GM18499 (cell line): ENCODE measurements at regions not wholly inside any gene's neighbourhood (a gene's known extent, or its start where the extent isn't known, plus 50 kb on each side); places are given as distances from the start of the nearest gene placed in this dataset.

ENCODE experiments used
- ATAC-seq: cut with Tn5 transposase; IDR thresholded peaks from one replicate; pipeline ENCODE4 v1.9.1; 2021; ENCODE audit warnings: moderate number of reproducible peaks; ENCODE audit not compliant: insufficient read depth, unreplicated experiment

DNA sequence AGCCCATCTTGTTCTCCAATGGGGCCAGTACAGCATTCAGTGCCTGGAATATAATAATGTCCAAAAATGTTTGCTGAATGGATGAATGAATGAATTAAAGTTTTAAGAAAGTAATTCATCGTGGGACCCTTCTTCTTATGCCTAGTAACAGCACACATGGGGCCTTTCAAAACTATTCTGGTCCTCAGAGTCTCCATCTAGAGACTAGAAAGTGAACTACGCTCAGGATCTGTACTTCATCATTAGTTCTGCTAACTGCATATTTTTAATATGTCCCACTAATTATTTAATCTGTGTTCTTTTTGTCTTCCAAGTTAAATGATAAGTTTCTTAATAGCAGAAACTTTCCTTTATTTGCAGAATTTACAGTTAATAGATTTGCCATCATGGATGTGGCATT is 172.5 kb downstream of the SMAD2 start:
- no peak for ATAC-seq

DNA sequence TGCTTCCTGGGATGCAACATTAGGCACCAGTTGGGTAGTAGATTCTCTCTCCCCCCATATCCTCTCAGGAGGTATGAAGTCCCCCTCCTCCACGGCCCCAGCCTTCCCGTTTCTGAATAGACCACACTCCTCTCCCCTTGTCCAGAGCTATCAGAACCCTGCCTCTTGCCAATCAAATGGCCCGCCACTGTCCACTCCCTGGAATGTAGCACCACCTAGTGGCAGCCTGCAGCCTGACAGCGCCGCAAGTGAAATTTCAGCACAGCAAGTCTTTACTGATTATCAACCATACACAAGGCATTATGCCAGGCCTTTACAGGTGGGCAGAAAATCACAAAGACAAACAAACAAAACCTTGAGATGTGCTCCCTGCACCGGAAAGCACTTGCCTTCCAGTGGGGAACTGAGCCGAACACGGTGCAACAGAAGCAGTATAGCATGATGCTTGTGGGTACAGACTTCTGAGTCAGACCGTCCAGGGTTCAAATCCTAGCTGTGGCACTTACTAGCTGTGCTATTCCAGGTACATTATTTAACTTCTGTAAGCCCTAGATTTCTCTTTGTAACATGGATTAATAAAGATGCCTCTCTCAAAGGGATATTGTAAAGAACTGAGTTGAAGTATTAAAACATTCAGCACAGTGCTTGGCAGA is 174.0 kb downstream of the SMAD2 start:
- no peak for ATAC-seq

GRCh38 chr18:47755102-47755456 is 175.4 kb downstream of the SMAD2 start:
- no peak for ATAC-seq

GRCh38 chr18:47754311-47755101 is 176.0 kb downstream of the SMAD2 start:
- no peak for ATAC-seq

GRCh38 chr18:47752796-47753645 is 177.4 kb downstream of the SMAD2 start:
- ATAC-seq: no peak

GRCh38 chr18:47750889-47751423 is 179.5 kb downstream of the SMAD2 start:
- no peak for ATAC-seq

- ATAC-seq: no peak
These were observed 180.9 kb downstream of the SMAD2 start for GRCh38 chr18:47749600-47749973.

- ATAC-seq: no peak
These were observed 181.4 kb downstream of the SMAD2 start for GRCh38 chr18:47748847-47749599.

GRCh38 chr18:47748093-47748796 is 182.2 kb downstream of the SMAD2 start:
- no peak for ATAC-seq

DNA sequence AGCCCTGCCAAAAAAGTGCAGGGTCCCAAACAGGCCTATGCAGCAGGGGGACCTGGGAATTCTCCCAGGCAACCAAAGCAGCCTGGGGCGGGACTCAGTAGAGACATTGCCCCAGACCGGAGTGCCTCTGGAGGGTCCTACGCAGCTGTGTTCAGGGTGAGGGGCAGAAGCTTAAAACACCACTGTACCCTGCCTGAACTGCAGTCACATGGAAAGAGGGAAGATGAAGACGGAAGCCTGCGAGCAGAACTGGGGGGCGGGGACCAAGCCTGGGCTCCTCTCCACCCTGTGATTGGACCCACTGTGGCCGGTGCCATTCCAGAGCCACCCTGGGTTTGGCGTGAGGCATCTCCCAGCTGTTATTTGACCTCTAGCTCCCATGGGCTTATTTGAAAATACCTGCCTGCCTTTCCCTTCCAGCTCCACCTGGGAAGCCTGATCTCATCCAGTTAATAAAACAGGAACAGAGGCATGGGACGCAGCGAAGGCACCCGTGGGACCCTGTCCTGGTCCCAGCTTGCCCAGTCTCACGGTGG is 183.1 kb downstream of the SMAD2 start:
- no peak for ATAC-seq

- no peak for ATAC-seq
These were observed 183.8 kb downstream of the SMAD2 start for GRCh38 chr18:47746615-47747014.

DNA sequence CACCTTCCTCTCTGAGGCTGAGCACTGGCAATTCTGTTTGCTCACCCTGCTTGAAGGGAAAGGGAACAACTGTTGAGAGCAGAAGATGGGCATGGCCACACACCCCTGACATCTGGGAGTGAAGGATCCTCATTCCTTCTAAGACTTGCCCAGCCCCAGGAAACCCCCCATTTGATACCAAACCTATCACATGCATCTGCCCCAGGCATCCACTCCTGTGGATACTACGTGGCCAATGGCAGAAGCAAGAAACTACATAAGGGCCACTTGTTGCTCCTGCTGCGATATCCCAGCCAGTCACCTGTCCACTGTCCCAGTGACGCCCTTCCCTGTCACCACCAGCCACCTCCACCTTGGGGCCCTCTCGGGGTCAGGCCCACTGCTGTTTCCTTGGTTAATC is 185.2 kb downstream of the SMAD2 start:
- no peak for ATAC-seq

DNA sequence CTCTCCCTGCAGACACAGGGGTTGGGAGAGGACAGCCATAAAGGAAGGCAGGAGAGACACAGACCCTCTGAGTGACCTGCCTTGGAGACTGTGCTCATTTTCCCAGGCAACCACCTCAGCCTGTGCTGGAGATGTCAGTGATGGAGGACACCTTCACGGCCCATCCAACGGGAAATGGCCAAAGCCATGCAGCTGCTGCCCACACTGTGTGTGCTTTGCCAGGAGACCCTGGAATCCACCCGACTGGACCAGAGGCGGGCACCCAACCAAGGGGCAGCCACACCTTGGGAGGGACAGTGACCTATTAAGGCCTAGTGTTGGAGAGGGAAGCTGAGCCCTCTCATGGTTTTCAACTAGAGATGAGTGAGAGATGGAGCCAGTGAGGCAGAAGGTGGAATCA is 192.5 kb downstream of the SMAD2 start:
- ATAC-seq: no peak

DNA sequence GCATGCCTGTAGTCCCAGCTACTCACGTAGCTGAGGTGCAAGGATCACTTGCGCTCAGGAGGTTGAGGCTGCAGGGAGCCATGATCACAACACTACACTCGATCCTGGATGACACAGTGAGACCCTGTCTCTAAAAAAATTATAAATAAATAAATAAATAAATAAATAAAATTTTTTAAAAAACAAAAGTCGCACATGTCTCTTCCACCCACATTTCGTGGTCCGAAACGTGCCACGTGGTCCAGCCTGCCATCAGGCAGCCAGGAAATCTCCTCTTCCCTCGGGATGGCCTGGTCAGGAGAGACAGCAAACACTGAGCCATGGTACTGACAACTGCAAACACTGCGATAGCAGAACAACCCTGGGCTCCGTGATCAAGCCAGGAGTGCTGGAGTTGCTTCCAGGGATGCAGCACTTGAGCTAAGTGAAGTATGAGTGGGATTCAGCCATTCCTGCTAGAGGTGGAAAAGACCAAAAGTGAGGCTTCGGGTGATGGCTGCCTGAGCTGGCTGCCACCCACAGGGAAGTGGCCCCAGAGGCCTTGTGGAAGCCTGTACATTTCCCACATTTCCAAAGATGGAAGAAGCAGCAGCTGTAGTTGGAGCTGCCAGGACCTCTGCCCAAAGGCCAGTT is 193.1 kb downstream of the SMAD2 start:
- no peak for ATAC-seq

DNA sequence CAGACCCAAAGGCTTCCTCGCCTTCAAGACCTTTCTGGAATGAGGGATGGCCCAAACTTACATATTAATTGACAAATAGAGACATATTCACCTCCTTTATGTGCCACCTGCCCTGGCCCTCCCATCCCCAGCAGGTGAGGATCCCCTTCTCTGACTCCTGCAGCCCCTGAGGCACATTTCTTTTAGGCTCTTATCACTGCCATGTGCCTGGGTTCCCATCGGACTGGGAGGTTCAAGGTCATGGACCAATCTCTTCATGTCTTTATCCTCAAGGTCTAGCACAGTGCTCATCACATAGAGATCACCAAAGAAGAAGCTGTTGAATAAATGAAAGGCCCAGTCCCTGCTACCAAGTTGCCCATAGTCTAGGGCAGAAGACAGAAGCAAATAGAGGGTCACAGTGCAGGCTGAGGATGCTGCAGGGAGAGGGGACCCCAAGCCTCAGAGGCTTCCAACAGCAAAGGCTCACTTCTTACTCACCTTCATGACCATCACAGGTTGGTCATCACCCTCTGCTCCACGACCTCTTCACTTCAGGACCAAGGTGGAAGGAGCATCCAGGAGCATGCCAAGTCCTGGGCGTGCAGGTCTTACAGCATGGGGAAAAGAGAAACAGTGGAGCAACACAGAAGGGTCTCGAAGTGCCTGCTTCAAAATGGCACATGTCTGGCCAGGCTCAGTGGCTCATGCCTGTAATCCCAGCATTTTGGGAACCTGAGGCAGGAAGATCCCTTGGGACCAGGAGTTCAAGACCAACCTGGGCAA is 193.9 kb downstream of the SMAD2 start:
- ATAC-seq: no peak

DNA sequence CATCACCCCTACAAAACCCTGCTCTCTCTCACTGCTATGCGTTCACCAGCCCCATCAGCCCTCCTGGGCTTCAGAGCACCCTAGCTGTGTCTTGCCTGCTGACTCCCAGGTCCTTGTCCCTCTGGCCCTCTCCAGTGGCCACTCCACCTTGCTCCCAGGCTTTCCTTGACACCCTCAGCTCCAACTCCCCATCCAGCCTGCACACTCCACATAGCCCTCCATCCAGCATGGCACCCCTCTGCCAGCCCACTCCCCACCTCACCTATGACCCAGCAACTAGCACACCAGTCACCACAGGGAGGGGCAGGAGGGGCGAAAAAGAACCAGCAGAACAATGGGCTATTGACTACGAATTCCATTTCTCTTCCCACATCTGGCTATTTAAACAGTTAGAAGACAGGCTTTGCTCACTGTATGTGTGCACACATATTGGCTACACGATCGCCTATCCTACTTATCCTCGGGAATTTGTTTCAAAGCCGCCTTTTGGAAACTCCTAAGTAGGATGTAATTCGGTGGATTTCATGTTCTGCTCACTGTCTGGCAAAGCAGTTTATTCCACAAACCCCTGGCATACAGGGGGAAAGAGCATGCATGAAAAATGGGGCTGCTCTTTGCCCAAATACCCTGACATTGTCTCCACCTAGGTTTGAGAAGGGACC is 195.3 kb downstream of the SMAD2 start:
- no peak for ATAC-seq

DNA sequence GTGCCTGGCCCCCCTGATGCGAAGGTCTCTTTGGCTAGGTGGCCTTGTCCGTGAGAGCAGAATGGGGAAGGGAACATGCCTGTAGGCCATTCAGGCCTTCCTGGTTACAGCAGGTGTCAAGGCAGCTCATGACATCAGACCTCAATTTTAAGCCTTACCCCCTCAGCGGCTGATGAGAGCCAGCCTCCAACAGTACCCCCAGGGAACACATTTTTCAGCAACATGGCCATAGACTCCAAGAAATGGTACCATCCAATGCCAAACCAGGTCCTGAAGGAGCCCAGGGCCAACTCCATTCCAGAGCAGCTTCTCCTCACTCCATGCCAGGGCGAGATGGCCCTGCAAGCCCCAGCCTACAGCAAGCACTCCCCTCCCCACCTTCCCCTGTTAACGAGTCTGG is 199.2 kb downstream of the SMAD2 start:
- ATAC-seq: no peak

DNA sequence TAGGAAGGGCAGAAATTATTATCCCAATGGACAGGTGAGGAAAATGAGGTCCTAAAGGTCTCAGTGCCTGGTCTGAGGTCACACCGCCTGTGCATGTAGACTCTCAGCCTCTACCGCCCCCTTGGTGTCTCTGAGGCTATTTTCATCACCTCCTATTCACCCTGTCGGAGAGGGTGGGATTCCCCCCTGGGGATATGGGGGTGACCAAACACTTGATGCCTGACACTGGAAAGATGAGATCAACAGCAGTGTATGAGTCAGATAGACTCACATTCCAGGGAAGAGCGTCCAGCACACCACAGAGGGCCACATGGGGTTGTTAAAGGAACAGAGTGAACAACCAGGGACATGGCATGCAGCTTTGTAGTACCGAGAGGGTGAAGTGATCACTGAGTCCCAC is 199.7 kb downstream of the SMAD2 start:
- no peak for ATAC-seq
